OCI-LY1 (cell line): ENCODE measurements at regions not wholly inside any gene's neighbourhood (a gene's known extent, or its start where the extent isn't known, plus 50 kb on each side); places are given as distances from the start of the nearest gene placed in this dataset.

Experiments
- H2AFZ ChIP-seq: fragments of 200-600 bp; sonication (generic), shearing (Covaris generic); 2 replicates; pipeline ENCODE4 v1.6.0; 2014; ENCODE audit warnings: antibody characterized with exemption, mild to moderate bottlenecking, low read length
- H3F3A ChIP-seq: fragments of 200-600 bp; sonication (generic), shearing (Covaris generic); 2 replicates; pipeline ENCODE4 v1.6.0; 2014; ENCODE audit warnings: mild to moderate bottlenecking, antibody characterized with exemption, low read length, moderate library complexity; ENCODE audit not compliant: insufficient read depth
- H3K27ac ChIP-seq: fragments of 200-600 bp; sonication (generic); 2 replicates; pipeline ENCODE4 v1.5.1; 2014; ENCODE audit warnings: low read length, mixed run types, mild to moderate bottlenecking, low read depth; ENCODE audit not compliant: poor library complexity, severe bottlenecking
- H3K27me3 ChIP-seq: fragments of 200-600 bp; sonication (generic); 2 replicates; pipeline ENCODE4 v1.6.0; 2014; ENCODE audit warnings: antibody characterized with exemption, mild to moderate bottlenecking, low read length, moderate library complexity; ENCODE audit not compliant: insufficient read depth
- H3K36me3 ChIP-seq: fragments of 200-600 bp; sonication (generic); 2 replicates; pipeline ENCODE4 v1.6.1; 2014; ENCODE audit warnings: mild to moderate bottlenecking, antibody characterized with exemption, low read length, moderate library complexity, mixed read lengths; ENCODE audit not compliant: insufficient read depth
- H3K4me1 ChIP-seq: fragments of 200-600 bp; sonication (generic); 2 replicates; pipeline ENCODE4 v1.5.1; 2014; ENCODE audit warnings: mild to moderate bottlenecking, low read length, moderate library complexity; ENCODE audit not compliant: insufficient read depth, severe bottlenecking
- H3K4me2 ChIP-seq: fragments of 200-600 bp; sonication (generic), shearing (Covaris generic); 2 replicates; pipeline ENCODE4 v1.6.1; 2014; ENCODE audit warnings: low read length
- H3K4me3 ChIP-seq: fragments of 200-600 bp; sonication (generic); 2 replicates; pipeline ENCODE4 v1.5.1; 2014; ENCODE audit warnings: low read length, low read depth, mild to moderate bottlenecking, mixed read lengths; ENCODE audit not compliant: poor library complexity, severe bottlenecking
- H3K79me2 ChIP-seq: fragments of 200-600 bp; shearing (Covaris generic); 2 replicates; pipeline ENCODE4 v1.6.1; 2016; ENCODE audit warnings: mixed run types, low read length, mixed read lengths; ENCODE audit not compliant: insufficient read depth
- H3K9ac ChIP-seq: fragments of 200-600 bp; sonication (generic), shearing (Covaris generic); 2 replicates; pipeline ENCODE4 v1.6.1; 2014; ENCODE audit warnings: mild to moderate bottlenecking, low read length, mixed read lengths
- H3K9me2 ChIP-seq: fragments of 200-600 bp; sonication (generic), shearing (Covaris generic); 2 replicates; pipeline ENCODE4 v1.6.1; 2014; ENCODE audit warnings: low read depth, mild to moderate bottlenecking, low read length, mixed read lengths
- H3K9me3 ChIP-seq: fragments of 200-600 bp; shearing (Covaris generic); 2 replicates; pipeline ENCODE4 v1.6.1; 2014; ENCODE audit warnings: low read length, mixed read lengths
- H4K20me1 ChIP-seq: fragments of 200-600 bp; sonication (generic), shearing (Covaris generic); 2 replicates; pipeline ENCODE4 v1.6.0; 2016; ENCODE audit warnings: mild to moderate bottlenecking, low read length; ENCODE audit not compliant: insufficient read depth
- EZH2 ChIP-seq: fragments of 200-600 bp; sonication (generic), shearing (Covaris generic); IDR thresholded peaks from 2 replicates; pipeline ENCODE4 v1.8.0; 2017; ENCODE audit warnings: borderline replicate concordance, mixed run types, mild to moderate bottlenecking, antibody characterized with exemption, low read length, moderate library complexity, mixed read lengths
- TF ChIP-seq, protein P1 (sequence below): fragments of 200-600 bp; sonication (generic), shearing (Covaris generic); IDR thresholded peaks from 2 replicates; pipeline ENCODE4 v1.5.1; 2017; ENCODE audit warnings: mild to moderate bottlenecking, antibody characterized with exemption, low read length, moderate library complexity, mixed read lengths

DNA sequence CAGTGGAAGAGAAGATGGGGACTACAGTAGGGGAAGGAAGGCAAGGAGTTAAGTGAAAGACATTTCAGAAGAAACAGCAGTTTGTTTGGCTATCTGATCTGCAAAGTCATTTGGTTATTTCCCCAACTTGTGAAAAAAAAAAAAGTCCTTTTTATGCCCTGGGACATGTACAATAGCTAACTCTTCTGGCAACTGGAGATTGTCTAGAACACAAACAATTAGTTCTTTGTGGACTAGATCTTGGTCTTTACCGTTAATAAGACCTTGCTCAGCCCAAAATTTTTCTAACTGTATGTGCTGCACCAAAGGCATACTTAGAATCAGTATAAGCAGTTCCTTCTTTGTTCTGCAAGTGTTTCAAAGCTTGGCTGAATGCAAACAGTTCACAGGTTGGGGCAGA is 103.5 kb upstream of the NECTIN3 start:
- no peaks in the 10 kb centered on the region for H3K79me2 ChIP-seq
- no peaks in the 10 kb centered on the region for H3K4me1 ChIP-seq
- no peaks in the 10 kb centered on the region for H3F3A ChIP-seq
- H2AFZ ChIP-seq, result no peak overlapping the region
- no peaks in the 10 kb centered on the region for H3K9me2 ChIP-seq
- TF ChIP-seq, protein P1, sequence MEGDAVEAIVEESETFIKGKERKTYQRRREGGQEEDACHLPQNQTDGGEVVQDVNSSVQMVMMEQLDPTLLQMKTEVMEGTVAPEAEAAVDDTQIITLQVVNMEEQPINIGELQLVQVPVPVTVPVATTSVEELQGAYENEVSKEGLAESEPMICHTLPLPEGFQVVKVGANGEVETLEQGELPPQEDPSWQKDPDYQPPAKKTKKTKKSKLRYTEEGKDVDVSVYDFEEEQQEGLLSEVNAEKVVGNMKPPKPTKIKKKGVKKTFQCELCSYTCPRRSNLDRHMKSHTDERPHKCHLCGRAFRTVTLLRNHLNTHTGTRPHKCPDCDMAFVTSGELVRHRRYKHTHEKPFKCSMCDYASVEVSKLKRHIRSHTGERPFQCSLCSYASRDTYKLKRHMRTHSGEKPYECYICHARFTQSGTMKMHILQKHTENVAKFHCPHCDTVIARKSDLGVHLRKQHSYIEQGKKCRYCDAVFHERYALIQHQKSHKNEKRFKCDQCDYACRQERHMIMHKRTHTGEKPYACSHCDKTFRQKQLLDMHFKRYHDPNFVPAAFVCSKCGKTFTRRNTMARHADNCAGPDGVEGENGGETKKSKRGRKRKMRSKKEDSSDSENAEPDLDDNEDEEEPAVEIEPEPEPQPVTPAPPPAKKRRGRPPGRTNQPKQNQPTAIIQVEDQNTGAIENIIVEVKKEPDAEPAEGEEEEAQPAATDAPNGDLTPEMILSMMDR, result no peak
- TF ChIP-seq EZH2, result no peak
- H3K9ac ChIP-seq, result no peak overlapping the region
- no peaks in the 10 kb centered on the region for H4K20me1 ChIP-seq
- no peaks in the 10 kb centered on the region for H3K9me3 ChIP-seq
- no peak overlapping the region for H3K27ac ChIP-seq
- no peak overlapping the region for H3K4me3 ChIP-seq
- H3K4me2 ChIP-seq, result no peak overlapping the region
- H3K27me3 ChIP-seq, result no peaks in the 10 kb centered on the region
- no peaks in the 10 kb centered on the region for H3K36me3 ChIP-seq

DNA sequence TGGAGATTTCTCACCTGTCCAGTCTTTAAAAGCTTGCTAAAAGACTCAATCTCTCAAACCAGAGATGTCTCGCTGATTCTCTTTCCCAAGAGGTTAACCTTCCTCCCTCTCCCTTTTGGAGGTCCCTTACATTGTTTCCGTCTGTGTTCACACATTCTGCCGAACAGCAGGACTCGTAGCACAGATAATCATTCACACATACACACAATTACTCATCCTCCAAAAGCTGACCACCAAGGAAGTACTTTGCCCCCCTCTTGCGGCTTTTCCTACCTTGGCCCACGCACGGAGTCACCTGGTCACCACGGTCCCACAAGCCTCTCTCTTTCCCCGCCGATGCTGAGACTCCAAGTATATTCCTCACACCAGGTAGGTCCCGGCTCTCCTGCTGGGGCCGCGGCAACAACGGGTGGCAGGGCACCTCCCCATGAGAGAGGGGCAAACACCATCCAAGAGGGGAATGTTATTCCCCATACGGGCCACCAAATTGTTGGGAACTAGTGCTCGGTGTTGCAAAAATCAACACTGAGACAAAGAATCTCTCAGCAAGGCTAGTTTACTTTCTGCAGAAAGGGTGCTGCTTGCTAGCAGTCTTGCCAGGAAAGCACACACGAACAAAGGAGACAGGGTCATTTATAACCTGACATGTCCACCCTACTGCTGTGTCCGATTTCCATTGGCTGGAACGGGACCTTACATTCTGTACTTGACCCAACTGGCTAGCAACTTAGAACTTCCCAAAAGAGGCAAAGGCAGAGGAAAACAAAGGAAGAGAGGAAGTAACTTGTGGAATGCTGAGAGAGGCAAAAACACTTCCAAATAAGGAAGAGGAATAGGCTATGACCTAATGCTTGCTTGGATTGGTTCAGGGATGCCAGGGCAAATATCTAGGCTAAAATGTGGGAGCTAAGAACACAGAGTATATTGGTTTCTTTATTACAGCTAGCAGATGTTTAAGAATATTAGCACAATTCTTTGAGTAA is 102.1 kb upstream of the NECTIN3 start:
- H3F3A ChIP-seq, result no peaks in the 10 kb centered on the region
- H3K4me1 ChIP-seq, result no peaks in the 10 kb centered on the region
- H3K9me2 ChIP-seq, result no peaks in the 10 kb centered on the region
- H3K9me3 ChIP-seq, result no peaks in the 10 kb centered on the region
- TF ChIP-seq, protein P1, result no peak
- H3K27me3 ChIP-seq, result no peaks in the 10 kb centered on the region
- H3K9ac ChIP-seq, result no peak overlapping the region
- no peak overlapping the region for H2AFZ ChIP-seq
- H3K4me2 ChIP-seq, result no peak overlapping the region
- H3K27ac ChIP-seq, result no peak overlapping the region
- H3K36me3 ChIP-seq, result no peaks in the 10 kb centered on the region
- H4K20me1 ChIP-seq, result no peaks in the 10 kb centered on the region
- no peak overlapping the region for H3K4me3 ChIP-seq
- H3K79me2 ChIP-seq, result no peaks in the 10 kb centered on the region

- no peaks in the 10 kb centered on the region for H4K20me1 ChIP-seq
- no peak overlapping the region for H3K9ac ChIP-seq
- H3K27me3 ChIP-seq, result no peaks in the 10 kb centered on the region
- H3K4me2 ChIP-seq, result no peak overlapping the region
- no peak overlapping the region for H3K4me3 ChIP-seq
- H3K79me2 ChIP-seq, result no peaks in the 10 kb centered on the region
- H3K4me1 ChIP-seq, result no peaks in the 10 kb centered on the region
- no peak overlapping the region for H2AFZ ChIP-seq
- no peaks in the 10 kb centered on the region for H3K9me3 ChIP-seq
- no peak overlapping the region for H3K27ac ChIP-seq
- TF ChIP-seq EZH2, result no peak
- TF ChIP-seq, protein P1, result no peak
- no peaks in the 10 kb centered on the region for H3F3A ChIP-seq
- H3K9me2 ChIP-seq, result no peaks in the 10 kb centered on the region
- no peaks in the 10 kb centered on the region for H3K36me3 ChIP-seq
These were observed 100.5 kb upstream of the NECTIN3 start for GRCh38 chr3:110971010-110971601.
